ENCODE measurements at regions not wholly inside any gene's neighbourhood (a gene's known extent, or its start where the extent isn't known, plus 50 kb on each side); places are given as distances from the start of the nearest gene placed in this dataset.
"Not testable (repeated sequence)": the region's sequence is repeated elsewhere in the genome, so short reads cannot be mapped to it uniquely, and the experiment has no call there.

DNA sequence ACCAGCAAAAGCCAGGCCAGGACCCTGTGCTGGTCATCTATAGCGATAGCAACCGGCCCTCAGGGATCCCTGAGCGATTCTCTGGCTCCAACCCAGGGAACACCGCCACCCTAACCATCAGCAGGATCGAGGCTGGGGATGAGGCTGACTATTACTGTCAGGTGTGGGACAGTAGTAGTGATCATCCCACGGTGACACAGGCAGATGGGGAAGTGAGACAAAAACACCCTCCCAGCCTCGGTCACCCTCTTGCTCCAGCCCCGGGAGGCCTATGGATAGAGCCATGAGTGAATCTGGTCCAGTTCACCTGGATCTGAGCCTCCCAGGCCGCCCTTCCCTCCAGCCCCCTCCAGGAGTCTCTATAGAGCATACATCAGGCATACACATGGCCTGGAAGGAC, 115.2 kb upstream of the IGLL5 start:
- no peak for TF ChIP-seq POLR2A (IDR thresholded peaks at IDR 0.05)
- TF ChIP-seq, protein P1, sequence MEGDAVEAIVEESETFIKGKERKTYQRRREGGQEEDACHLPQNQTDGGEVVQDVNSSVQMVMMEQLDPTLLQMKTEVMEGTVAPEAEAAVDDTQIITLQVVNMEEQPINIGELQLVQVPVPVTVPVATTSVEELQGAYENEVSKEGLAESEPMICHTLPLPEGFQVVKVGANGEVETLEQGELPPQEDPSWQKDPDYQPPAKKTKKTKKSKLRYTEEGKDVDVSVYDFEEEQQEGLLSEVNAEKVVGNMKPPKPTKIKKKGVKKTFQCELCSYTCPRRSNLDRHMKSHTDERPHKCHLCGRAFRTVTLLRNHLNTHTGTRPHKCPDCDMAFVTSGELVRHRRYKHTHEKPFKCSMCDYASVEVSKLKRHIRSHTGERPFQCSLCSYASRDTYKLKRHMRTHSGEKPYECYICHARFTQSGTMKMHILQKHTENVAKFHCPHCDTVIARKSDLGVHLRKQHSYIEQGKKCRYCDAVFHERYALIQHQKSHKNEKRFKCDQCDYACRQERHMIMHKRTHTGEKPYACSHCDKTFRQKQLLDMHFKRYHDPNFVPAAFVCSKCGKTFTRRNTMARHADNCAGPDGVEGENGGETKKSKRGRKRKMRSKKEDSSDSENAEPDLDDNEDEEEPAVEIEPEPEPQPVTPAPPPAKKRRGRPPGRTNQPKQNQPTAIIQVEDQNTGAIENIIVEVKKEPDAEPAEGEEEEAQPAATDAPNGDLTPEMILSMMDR (IDR thresholded peaks at IDR 0.05), result no peak
- intact Hi-C loops (cut with DNase I), result no loop called here
- no peak overlapping the region for H3K27ac ChIP-seq

DNA sequence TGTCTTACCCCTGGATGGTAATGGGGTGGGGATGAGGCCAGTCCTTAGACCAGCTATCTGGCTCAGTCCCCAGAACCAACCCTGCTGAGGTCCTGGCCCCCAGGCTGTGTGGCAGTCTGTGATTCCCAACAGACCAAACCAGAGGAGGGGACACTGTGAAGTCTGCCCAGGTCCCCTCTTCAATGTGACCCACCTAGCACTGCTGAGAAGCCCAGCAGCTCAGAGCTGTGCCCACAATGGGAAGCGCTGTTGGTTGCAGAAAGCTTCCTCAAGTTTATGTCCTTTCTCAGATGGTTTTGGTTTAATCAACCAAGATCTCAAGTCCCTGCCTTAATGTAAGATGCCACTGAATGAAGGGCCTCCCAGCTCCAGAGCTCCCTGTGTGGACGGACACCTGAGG, 114.7 kb upstream of the IGLL5 start:
- no peaks in the 10 kb centered on the region for H3K4me1 ChIP-seq
- no peak for DNase-seq
- WGBS, 2 donors, result 91 to 100% methylated on average over 1 to 2 of the region's 2 CpGs
- intact Hi-C loops (cut with DNase I), result no loop called here
- H3K27me3 ChIP-seq, result no peaks in the 10 kb centered on the region
- no peaks in the 10 kb centered on the region for H3K9me3 ChIP-seq
- no peak overlapping the region for H3K27ac ChIP-seq
- no peak overlapping the region for H3K4me3 ChIP-seq (replicated peaks in 1 of 3)
- TF ChIP-seq POLR2A (IDR thresholded peaks at IDR 0.05), result no peak
- TF ChIP-seq, protein P1 (IDR thresholded peaks at IDR 0.05), result no peak
- no peaks in the 10 kb centered on the region for H3K36me3 ChIP-seq

More for the DNA sequence above, 115.2 kb upstream of the IGLL5 start:
- Histone ChIP-seq H3K27me3 (no peaks in the 10 kb centered on the region), H3K4me3 (replicated peaks in 1 of 3) (no peak overlapping the region), H3K9me3 (no peaks in the 10 kb centered on the region), H3K4me1 (no peaks in the 10 kb centered on the region), H3K36me3 (no peaks in the 10 kb centered on the region)
- WGBS, 2 donors, result 78 to 85% methylated on average over 9 of the region's 9 CpGs
- DNase-seq, result no peak

DNA sequence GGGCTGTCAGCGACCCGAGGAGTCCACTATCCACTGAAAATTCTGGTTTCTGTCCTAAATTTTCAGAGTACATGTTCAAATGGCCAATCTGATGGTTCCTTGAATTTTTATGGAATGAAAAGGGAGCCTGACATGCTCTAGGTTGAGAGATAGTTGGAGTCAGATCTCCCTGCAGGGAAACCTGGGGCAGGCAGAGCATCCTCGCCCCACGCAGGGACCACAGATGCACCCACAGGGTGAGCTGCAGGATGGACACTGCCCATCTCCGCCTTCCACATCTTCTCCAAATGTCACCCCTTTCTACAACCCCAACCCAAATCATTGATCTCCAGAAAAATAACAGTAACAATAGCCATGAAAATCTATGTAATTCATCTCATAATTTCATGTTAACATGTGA, 114.2 kb upstream of the IGLL5 start:
- DNase-seq, result no peak
- 93 to 95% methylated on average over 5 of the region's 5 CpGs for WGBS, 2 donors
- H3K36me3 ChIP-seq, result no peaks in the 10 kb centered on the region
- intact Hi-C loops (cut with DNase I), result no loop called here
- no peaks in the 10 kb centered on the region for H3K4me1 ChIP-seq
- H3K4me3 ChIP-seq (replicated peaks in 1 of 3), result no peak overlapping the region
- no peaks in the 10 kb centered on the region for H3K9me3 ChIP-seq
- no peaks in the 10 kb centered on the region for H3K27me3 ChIP-seq
- H3K27ac ChIP-seq, result no peak overlapping the region
- TF ChIP-seq POLR2A (IDR thresholded peaks at IDR 0.05), result no peak
- TF ChIP-seq, protein P1 (IDR thresholded peaks at IDR 0.05), result no peak

DNA sequence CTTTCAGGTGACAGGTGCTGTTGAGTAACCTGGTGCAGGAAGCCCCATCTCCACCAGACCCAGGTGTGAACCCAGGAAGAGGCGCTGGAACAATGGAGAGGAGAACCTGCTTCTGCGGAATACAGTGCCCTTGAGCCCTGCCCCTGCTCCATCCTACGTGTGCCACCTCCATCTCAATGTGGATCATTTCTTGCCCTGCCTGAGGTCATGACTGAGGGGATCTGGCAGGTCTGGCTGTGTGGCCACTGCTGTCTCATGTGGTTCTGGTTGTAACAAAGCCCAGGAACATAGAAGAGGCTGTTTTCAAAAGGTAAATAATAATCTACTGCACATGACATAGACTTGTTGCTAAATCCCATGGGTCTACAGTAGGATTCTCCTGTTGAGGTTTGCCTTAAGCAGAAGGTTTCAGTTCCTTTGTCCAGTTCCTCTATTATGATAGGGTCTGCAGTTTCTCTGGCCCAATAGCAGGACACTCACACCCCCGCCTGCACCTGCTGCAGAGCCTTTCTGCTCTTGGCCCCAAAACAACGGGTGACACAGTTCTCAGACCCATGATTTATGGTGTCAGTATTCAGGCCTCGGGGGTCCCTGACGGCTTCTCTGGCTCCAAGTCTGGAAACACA, 113.5 kb upstream of the IGLL5 start:
- no peaks in the 10 kb centered on the region for H3K36me3 ChIP-seq
- no peak for TF ChIP-seq POLR2A (IDR thresholded peaks at IDR 0.05)
- TF ChIP-seq, protein P1 (IDR thresholded peaks at IDR 0.05), result no peak
- intact Hi-C loops (cut with DNase I), result no loop called here
- WGBS, 2 donors, result 91 to 92% methylated on average over 7 of the region's 7 CpGs
- H3K9me3 ChIP-seq, result no peaks in the 10 kb centered on the region
- no peak overlapping the region for H3K27ac ChIP-seq
- no peak for DNase-seq
- H3K4me3 ChIP-seq (replicated peaks in 1 of 3), result no peak overlapping the region
- H3K4me1 ChIP-seq, result no peaks in the 10 kb centered on the region
- H3K27me3 ChIP-seq, result no peaks in the 10 kb centered on the region

DNA sequence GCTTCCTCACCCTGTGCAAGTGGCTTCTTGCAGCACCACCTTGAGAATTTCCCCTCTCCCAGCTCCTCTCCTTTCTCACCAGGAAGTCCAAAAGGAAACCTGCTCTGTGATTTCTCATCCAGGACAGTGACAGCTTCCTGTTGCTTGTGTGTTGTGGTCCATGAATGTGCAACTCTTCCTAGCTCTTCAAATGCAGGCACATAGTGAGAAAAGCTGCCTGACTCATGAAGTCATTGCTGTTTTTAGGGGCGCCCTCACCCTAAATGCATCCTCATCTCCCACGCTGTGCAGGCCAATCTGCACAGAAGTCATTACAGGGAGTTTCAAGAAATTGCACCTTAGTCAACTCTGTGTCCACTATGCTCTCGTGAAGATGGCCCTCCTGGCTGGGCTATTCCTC, 112.9 kb upstream of the IGLL5 start:
- WGBS, 2 donors, result 66 to 81% methylated on average over 3 of the region's 3 CpGs
- H3K27me3 ChIP-seq; H3K36me3 ChIP-seq; intact Hi-C loops (cut with DNase I); H3K27ac ChIP-seq; H3K4me1 ChIP-seq; H3K4me3 ChIP-seq (replicated peaks in 1 of 3); H3K9me3 ChIP-seq; DNase-seq: not testable (repeated sequence)

DNA sequence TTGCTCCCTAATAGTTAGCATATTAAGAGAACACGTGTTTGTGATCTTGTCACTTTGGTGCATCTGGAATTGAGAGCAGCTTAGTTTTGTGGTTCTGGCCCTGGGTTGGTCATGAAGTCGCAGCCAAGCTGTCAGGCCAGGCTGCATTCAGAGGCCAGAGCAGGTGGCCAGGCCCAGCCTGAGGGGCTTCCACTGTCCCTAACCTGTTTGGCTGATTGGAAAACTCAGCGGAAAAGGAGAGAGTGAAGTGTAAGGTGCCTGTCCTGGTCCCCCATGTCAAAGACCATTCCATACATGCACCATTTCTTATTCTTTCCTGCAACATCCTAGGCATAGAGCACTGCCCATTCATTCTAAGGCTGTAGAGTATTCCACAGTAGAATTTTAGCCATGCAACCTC, 111.5 kb upstream of the IGLL5 start:
- TF ChIP-seq POLR2A (IDR thresholded peaks at IDR 0.05), result no peak
- TF ChIP-seq, protein P1 (IDR thresholded peaks at IDR 0.05), result no peak
- H3K4me3 ChIP-seq (replicated peaks in 1 of 3), result no peak overlapping the region
- WGBS, 2 donors, result 78 to 89% methylated on average over 3 of the region's 3 CpGs
- no peaks in the 10 kb centered on the region for H3K9me3 ChIP-seq
- no peaks in the 10 kb centered on the region for H3K36me3 ChIP-seq
- H3K27ac ChIP-seq, result no peak overlapping the region
- H3K27me3 ChIP-seq, result no peaks in the 10 kb centered on the region
- no peak for DNase-seq
- H3K4me1 ChIP-seq, result no peaks in the 10 kb centered on the region
- intact Hi-C loops (cut with DNase I), result no loop called here

All from thyroid gland (tissue), 4 donors.